Trophoblast cell (in vitro differentiated cells and primary cell): ENCODE measurements at regions not wholly inside any gene's neighbourhood (a gene's known extent, or its start where the extent isn't known, plus 50 kb on each side); places are given as distances from the start of the nearest gene placed in this dataset.

Experiments
- DNase-seq, 2 donors: peaks; one replicate each; pipeline ENCODE4 v3.0.0-alpha.2; 2016
- H2AFZ ChIP-seq: 2 replicates; pipeline ENCODE4 v1.6.1; 2013; ENCODE audit warnings: low read length, moderate library complexity, mild to moderate bottlenecking; ENCODE audit not compliant: insufficient read depth, poor library complexity
- H2AK5ac ChIP-seq: 2 replicates; pipeline ENCODE4 v1.6.1; 2013; ENCODE audit warnings: mild to moderate bottlenecking, low read length
- H2BK120ac ChIP-seq: 2 replicates; pipeline ENCODE4 v1.6.1; 2013; ENCODE audit warnings: low read length, mild to moderate bottlenecking, moderate library complexity; ENCODE audit not compliant: insufficient read depth, poor library complexity
- H2BK12ac ChIP-seq: 2 replicates; pipeline ENCODE4 v1.6.1; 2013; ENCODE audit warnings: mild to moderate bottlenecking, low read length, moderate library complexity
- H2BK5ac ChIP-seq: 2 replicates; pipeline ENCODE4 v1.6.1; 2013; ENCODE audit warnings: low read length, low read depth, moderate library complexity, mild to moderate bottlenecking; ENCODE audit not compliant: poor library complexity
- H3K14ac ChIP-seq: 2 replicates; pipeline ENCODE4 v1.6.1; 2013; ENCODE audit warnings: mild to moderate bottlenecking, low read length
- H3K18ac ChIP-seq: 2 replicates; pipeline ENCODE4 v1.6.1; 2013; ENCODE audit warnings: mild to moderate bottlenecking, low read length
- H3K23ac ChIP-seq: 2 replicates; pipeline ENCODE4 v1.6.1; 2013; ENCODE audit warnings: low read length
- H3K27ac ChIP-seq: 2 replicates; pipeline ENCODE4 v1.5.1; 2013; ENCODE audit warnings: low read depth, mild to moderate bottlenecking, inconsistent platforms, low read length, moderate library complexity
- H3K27me3 ChIP-seq: 2 replicates; pipeline ENCODE4 v1.6.1; 2013; ENCODE audit warnings: inconsistent platforms, mild to moderate bottlenecking, low read length, moderate library complexity; ENCODE audit not compliant: insufficient read depth
- H3K36me3 ChIP-seq, 2 experiments: 1 replicate in 1 of 2; 2 replicates in 1 of 2; pipeline ENCODE4 v1.6.1; 2013; ENCODE audit warnings: low read length in 2 of 2, mild to moderate bottlenecking in 2 of 2, moderate library complexity in 1 of 2; ENCODE audit not compliant: insufficient read depth in 2 of 2, control insufficient read depth in 1 of 2
- H3K4ac ChIP-seq: 2 replicates; pipeline ENCODE4 v1.6.1; 2013; ENCODE audit warnings: low read depth, mild to moderate bottlenecking, low read length, moderate library complexity
- H3K4me1 ChIP-seq, 2 experiments: 1 replicate in 1 of 2; 2 replicates in 1 of 2; pipeline ENCODE4 v1.6.1; 2013; ENCODE audit warnings: low read length in 2 of 2, mild to moderate bottlenecking in 2 of 2, moderate library complexity in 1 of 2; ENCODE audit not compliant: insufficient read depth in 2 of 2, control insufficient read depth in 1 of 2
- H3K4me2 ChIP-seq: 2 replicates; pipeline ENCODE4 v1.6.1; 2013; ENCODE audit warnings: inconsistent platforms, mild to moderate bottlenecking, low read length, moderate library complexity
- H3K4me3 ChIP-seq: 2 replicates; pipeline ENCODE4 v1.5.1; 2013; ENCODE audit warnings: mild to moderate bottlenecking, low read depth, low read length, inconsistent platforms
- H3K79me1 ChIP-seq: one replicate; pipeline ENCODE4 v1.6.1; 2013; ENCODE audit warnings: low read length
- H3K79me2 ChIP-seq: 2 replicates; pipeline ENCODE4 v1.6.1; 2013; ENCODE audit warnings: low read length, mild to moderate bottlenecking; ENCODE audit not compliant: control insufficient read depth, insufficient read depth, poor library complexity
- H3K9ac ChIP-seq: 2 replicates; pipeline ENCODE4 v1.6.1; 2013; ENCODE audit warnings: mild to moderate bottlenecking, low read length
- H3K9me3 ChIP-seq: 2 replicates; pipeline ENCODE4 v1.6.1; 2013; ENCODE audit warnings: low read depth, mild to moderate bottlenecking, control low read depth, inconsistent platforms, low read length; ENCODE audit not compliant: insufficient read depth
- H4K12ac ChIP-seq: 2 replicates; pipeline ENCODE4 v1.6.1; 2013; ENCODE audit warnings: low read depth, mild to moderate bottlenecking, low read length, moderate library complexity
- H4K8ac ChIP-seq: 2 replicates; pipeline ENCODE4 v1.6.1; 2013; ENCODE audit warnings: low read depth, mild to moderate bottlenecking, low read length, moderate library complexity
- H4K91ac ChIP-seq: one replicate; pipeline ENCODE4 v1.6.1; 2013; ENCODE audit warnings: low read depth, mild to moderate bottlenecking, low read length, moderate library complexity
- WGBS: extraction: QIAGEN DNeasy Blood & Tissue Kit; methylation state at CpG from one replicate; pipeline ENCODE4 v1.1.7; 2013; ENCODE audit warnings: missing lambda C conversion rate; ENCODE audit not compliant: insufficient read length, insufficient coverage; ENCODE audit errors: extremely low coverage; 5-methylcytosine and 5-hydroxymethylcytosine counted together

DNA sequence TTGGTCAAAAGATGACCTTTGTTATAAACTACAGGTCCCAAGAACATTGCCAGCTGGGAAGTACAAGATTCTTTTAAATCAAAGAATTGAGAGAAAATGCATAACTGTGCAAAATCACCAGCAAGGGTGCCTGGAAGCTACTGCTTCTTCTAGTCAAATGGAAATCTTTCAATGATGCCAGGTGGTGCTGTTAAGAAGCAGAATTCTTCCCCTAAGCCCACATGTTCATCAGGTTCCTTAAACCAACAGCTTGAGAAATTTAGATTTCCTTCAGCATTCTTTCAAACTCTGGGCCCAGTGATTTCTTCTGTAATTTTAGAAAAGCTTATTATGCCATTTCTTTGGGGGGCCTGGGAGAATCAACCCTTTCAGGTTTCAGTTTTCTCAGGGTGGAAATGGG, 207.8 kb upstream of the WSCD1 start:
- Histone ChIP-seq H3K18ac (no peak overlapping the region), H2AK5ac (no peak overlapping the region), H3K4ac (no peak overlapping the region), H2BK12ac (no peak overlapping the region), H2AFZ (no peak overlapping the region), H3K36me3 (no peaks in the 10 kb centered on the region), H3K79me1 (no peaks in the 10 kb centered on the region), H3K27ac (no peak overlapping the region), H3K4me2 (no peak overlapping the region), H3K4me1 (no peaks in the 10 kb centered on the region), H2BK5ac (no peak overlapping the region), H4K12ac (no peak overlapping the region), H3K23ac (no peak overlapping the region), H4K8ac (no peak overlapping the region), H2BK120ac (no peak overlapping the region), H3K27me3 (no peaks in the 10 kb centered on the region), H3K4me3 (no peak overlapping the region), H3K9me3 (peaks cover 3% of the 10 kb centered on the region), H4K91ac (no peak overlapping the region), H3K14ac (no peak overlapping the region), H3K9ac (no peak overlapping the region), H3K79me2 (no peaks in the 10 kb centered on the region)
- no peak for DNase-seq

DNA sequence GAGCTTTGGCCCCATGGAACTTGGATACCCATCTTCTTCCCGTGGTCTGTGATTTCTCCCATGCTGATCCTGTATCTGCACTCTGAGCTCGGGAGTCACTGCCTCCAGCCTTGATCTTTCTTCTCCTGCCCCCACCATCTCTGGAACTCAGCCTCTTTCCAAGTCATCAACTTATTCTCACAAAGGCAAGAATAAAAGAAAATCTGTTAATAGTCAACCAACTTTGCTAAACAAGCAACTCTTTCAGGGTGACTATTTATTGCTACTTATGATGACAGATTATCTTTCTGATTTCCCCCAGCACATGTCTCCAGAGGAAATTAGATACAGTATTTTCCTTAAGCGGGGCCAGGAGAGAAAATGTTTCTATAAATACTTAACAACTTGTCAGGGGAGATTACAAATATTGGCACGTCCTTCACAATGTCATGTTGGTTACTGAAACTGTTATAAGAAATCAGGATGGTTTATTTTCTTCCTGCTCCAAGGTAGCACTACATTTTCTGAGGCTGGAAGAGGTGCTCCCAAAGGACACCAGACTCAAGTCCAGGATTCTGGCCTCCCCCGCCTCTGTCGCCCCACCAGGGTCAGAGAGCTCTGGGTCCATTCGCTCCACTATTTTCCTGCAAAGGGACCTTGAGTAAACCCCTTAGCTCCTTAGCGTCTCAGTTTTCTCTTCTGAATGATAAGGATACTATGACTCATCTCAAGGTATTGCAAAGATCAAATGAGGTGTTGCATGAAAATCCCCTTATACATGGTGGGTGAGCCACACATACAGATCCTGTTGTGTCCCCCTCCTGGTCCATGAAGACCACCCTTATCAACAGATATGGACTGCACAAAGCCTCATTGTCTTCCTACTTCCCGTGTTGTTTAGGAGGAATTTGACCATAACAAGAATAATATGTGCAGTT, 205.2 kb upstream of the WSCD1 start:
- WGBS = no CpG with 5 or more reads among the region's 9 CpGs

DNA sequence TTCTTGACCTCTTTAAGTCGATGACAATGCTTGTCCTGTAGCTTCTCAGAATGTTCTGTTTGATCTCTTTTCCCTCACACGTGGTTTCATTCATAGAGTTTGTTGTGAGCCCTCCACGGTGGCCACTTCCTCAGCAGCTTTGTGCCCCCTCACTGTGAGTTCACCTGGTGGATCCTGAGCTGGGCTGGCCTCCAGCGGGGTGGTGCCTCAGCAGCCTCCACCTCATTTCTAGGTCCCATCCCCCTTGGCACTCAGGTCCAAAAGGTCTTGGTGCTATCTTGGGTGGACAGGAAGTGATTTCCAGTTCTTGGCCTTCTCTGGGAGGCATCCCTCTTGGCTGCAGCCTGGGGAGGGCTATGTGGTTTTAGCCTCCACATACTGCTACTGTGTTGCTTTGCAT, 203.2 kb upstream of the WSCD1 start:
- Histone ChIP-seq H3K4me1 (no peaks in the 10 kb centered on the region), H2AK5ac (no peak overlapping the region), H3K27me3 (no peaks in the 10 kb centered on the region), H3K36me3 (no peaks in the 10 kb centered on the region), H3K9me3 (peaks cover 3% of the 10 kb centered on the region), H3K18ac (no peak overlapping the region), H3K23ac (peak overlapping the region; percentile 70), H3K27ac (no peak overlapping the region), H2BK120ac (no peak overlapping the region), H3K9ac (peak overlapping the region; percentile 61), H4K8ac (no peak overlapping the region), H2BK5ac (no peak overlapping the region), H3K14ac (no peak overlapping the region), H4K12ac (no peak overlapping the region), H4K91ac (no peak overlapping the region), H3K4ac (no peak overlapping the region), H3K4me3 (no peak overlapping the region), H2BK12ac (no peak overlapping the region), H2AFZ (no peak overlapping the region), H3K79me2 (no peaks in the 10 kb centered on the region), H3K4me2 (no peak overlapping the region), H3K79me1 (no peaks in the 10 kb centered on the region)
- DNase-seq = no peak
- no CpG with 5 or more reads among the region's 4 CpGs for WGBS

More for the DNA sequence above, 205.2 kb upstream of the WSCD1 start:
- H3K4me1 ChIP-seq = no peaks in the 10 kb centered on the region
- H2AK5ac ChIP-seq = no peak overlapping the region
- DNase-seq = no peak
- no peak overlapping the region for H4K91ac ChIP-seq
- no peak overlapping the region for H2BK120ac ChIP-seq
- no peak overlapping the region for H3K27ac ChIP-seq
- H3K14ac ChIP-seq = no peak overlapping the region
- H3K36me3 ChIP-seq = no peaks in the 10 kb centered on the region
- H3K9ac ChIP-seq = no peak overlapping the region
- no peak overlapping the region for H2BK5ac ChIP-seq
- no peak overlapping the region for H3K4me3 ChIP-seq
- no peaks in the 10 kb centered on the region for H3K79me2 ChIP-seq
- H3K23ac ChIP-seq = no peak overlapping the region
- no peak overlapping the region for H4K12ac ChIP-seq
- no peak overlapping the region for H4K8ac ChIP-seq
- H3K9me3 ChIP-seq = peaks cover 3% of the 10 kb centered on the region
- no peaks in the 10 kb centered on the region for H3K27me3 ChIP-seq
- H2AFZ ChIP-seq = no peak overlapping the region
- no peak overlapping the region for H3K18ac ChIP-seq
- no peak overlapping the region for H2BK12ac ChIP-seq
- no peak overlapping the region for H3K4ac ChIP-seq
- H3K79me1 ChIP-seq = no peaks in the 10 kb centered on the region
- no peak overlapping the region for H3K4me2 ChIP-seq

DNA sequence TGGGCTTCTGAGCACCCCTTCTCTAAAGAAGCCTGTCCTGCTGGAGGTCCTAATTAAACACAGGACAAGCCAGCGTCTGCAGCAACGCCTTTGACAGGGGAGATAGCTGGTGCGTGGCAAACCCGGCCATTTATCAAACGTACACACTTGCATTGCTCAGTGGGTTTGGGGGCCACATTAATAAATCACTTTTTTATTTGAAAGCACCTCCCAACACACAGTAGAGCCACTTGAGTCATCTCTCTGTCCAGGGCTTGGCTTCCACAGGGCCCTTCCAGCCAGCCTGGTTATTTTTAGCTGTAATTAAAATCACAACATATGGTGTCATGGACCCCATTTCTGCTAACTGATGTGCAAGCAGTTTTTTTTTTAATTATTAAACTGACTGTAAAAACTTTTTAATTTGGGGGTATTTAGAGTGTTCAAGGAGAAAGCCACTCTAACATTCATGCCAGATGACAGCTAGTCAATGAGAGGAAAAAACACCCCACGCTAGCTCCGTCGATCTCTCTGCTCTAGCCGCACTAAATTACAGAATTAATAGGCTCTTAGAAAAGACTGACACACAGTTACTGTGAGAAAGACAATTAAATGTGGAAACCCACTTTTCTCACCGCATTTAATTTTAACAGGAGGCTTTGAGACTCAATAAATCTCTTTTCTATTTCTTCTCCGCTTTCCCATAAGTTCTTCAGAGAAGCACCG, 201.0 kb upstream of the WSCD1 start:
- H3K27me3 ChIP-seq = no peaks in the 10 kb centered on the region
- no peak overlapping the region for H3K27ac ChIP-seq
- no peaks in the 10 kb centered on the region for H3K4me1 ChIP-seq
- H3K79me2 ChIP-seq = no peaks in the 10 kb centered on the region
- H3K9me3 ChIP-seq = peaks cover 2% of the 10 kb centered on the region
- no CpG with 5 or more reads among the region's 12 CpGs for WGBS
- no peak overlapping the region for H2BK120ac ChIP-seq
- H3K18ac ChIP-seq = no peak overlapping the region
- no peak overlapping the region for H2AK5ac ChIP-seq
- H3K14ac ChIP-seq = no peak overlapping the region
- no peak overlapping the region for H3K4ac ChIP-seq
- H4K91ac ChIP-seq = no peak overlapping the region
- H3K4me2 ChIP-seq = no peak overlapping the region
- H3K9ac ChIP-seq = no peak overlapping the region
- H3K23ac ChIP-seq = no peak overlapping the region
- no peaks in the 10 kb centered on the region for H3K36me3 ChIP-seq
- H4K8ac ChIP-seq = no peak overlapping the region
- DNase-seq = no peak
- no peak overlapping the region for H2BK5ac ChIP-seq
- no peak overlapping the region for H3K4me3 ChIP-seq
- no peak overlapping the region for H4K12ac ChIP-seq
- no peak overlapping the region for H2BK12ac ChIP-seq
- H2AFZ ChIP-seq = no peak overlapping the region
- no peaks in the 10 kb centered on the region for H3K79me1 ChIP-seq
